LoVo (cell line): ENCODE measurements at regions not wholly inside any gene's neighbourhood (a gene's known extent, or its start where the extent isn't known, plus 50 kb on each side); places are given as distances from the start of the nearest gene placed in this dataset.

ENCODE experiments used
- DNase-seq: peaks from one replicate; pipeline ENCODE4 v3.0.0-alpha.2; 2016; ENCODE audit warnings: low spot score

DNA sequence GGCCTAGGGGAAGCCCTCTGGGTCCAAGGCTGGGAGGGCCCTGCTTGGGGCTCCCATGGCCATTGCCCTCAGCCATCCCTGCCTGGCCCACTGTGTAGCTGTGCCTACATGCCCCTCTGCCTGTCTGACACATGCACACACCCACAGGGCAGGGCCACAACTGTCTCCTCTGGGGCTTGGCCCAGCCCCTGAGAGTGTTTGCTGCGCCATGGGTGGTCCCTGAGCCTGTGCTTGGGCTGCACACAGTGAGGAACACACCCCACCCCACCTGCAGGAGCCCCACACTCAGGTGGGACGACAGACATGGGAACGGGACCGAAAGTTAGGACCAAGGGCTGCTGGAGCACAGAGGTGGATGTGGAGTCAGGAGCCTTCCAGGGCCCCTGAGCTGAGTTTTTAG is 489.5 kb downstream of the TBC1D22A start:
- no peak for DNase-seq

DNA sequence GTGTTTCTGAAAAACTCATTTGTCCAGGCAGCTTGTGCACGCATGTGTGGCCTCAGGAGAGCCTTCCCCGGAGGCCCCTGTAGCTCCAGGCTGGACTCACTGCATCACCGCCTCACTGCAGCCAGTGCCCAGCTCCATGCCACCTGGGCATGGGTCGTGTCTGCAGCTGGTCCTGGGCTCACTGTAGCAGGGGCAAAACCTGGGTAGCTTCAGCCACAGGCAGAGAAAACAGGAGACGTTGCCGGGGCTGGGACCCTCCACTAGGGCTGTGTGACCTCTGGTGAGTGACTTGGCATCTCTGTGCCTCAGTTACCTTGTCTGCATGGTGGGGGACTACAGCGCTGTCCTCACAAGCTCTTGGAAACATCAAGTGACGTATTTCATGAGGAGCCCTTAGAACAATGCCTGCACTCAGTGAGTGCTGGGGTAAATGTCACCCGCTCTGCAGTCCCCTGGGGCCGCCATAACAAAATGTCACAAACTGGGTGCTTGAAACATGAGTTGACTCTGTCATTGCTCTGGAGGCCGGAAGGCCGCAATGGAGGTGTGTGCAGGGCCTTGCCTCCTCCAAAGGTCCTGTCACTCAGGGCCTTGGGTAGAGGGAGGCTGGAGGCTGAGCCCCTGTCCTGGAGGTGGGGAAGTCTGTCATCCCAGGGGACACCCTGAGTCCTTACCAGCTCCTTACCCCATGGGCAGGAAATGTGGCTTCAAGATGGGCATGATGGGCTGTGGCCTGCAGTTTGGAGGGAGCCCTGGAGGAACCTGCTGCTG is 488.7 kb downstream of the TBC1D22A start:
- DNase-seq = no peak

DNA sequence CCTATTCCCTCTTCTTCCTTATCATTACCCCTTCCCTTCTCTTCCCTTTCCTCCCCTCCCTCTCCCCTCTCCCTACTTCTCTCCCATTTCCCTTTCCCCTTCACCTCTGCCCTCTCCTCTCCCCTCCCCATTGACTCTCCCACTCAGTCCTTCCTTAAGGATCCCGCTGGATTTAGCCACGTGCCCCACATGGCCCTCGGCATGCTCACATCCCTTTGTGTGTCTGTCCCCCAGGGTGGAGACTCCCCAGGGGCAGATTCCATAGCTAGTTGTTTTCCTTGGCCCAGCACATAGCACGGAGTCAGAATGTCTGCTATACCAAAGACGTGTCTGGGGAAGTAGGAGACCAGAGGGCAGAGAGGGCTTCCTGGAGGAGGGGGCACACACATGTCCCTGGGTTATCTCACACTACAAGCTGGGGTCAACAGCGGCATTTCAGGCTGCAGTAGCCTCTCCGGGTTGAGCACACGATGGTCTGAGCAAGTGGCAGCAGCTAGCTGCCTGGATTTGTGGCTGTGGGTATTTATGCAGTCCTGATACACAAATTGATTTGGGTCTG is 487.0 kb downstream of the TBC1D22A start:
- DNase-seq = no peak

DNA sequence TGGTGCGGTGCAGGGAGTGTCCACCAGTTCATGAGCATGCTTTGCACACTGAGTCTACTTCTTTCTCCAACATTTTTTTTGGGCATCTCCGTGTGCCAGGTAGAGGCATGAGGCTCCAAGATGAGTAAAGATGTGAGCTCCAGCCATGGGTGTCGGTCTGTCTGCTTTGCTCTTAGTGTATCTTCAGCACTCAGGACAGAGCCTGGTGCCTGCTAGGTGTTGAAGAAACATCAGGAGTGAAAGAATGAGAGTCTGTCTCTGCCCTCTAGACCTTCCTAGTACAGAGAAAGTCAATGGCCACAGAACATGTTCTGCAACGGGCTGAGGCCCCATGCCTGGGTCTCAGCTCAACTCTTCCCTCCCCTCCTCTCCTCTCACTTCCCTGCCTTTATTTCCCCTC is 486.5 kb downstream of the TBC1D22A start:
- no peak for DNase-seq

DNA sequence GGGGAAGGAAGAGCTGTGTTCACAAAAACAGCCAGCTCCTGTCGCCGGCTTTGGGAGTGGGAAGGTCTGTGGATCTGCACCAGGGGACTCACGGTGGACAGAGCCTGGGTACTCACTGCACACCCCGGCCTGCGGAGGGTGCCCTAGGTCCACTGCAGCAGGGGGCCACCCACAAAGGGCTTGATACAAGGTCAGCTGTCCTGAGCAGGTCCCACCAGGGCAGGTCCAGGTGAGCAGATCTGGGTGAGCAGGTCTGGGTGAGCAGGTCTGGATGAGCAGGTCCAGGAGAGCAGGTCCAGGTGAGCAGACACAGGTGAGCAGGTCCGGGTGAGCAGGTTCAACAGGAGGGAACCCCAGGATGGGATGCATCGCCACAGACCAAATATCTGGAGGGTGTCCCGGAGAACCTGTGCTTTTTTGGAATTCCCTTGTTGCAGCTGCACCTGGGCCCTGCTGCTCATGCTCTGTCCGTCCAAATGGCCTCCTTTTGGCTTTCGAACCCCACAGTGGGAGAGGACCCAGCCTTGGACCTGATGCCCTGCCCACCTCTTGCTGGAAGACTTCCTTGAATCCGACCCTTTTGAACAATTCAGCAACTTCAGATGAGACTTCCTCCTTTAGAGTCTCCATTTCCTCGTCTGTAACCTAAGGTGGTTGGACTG is 485.3 kb downstream of the TBC1D22A start:
- no peak for DNase-seq

DNA sequence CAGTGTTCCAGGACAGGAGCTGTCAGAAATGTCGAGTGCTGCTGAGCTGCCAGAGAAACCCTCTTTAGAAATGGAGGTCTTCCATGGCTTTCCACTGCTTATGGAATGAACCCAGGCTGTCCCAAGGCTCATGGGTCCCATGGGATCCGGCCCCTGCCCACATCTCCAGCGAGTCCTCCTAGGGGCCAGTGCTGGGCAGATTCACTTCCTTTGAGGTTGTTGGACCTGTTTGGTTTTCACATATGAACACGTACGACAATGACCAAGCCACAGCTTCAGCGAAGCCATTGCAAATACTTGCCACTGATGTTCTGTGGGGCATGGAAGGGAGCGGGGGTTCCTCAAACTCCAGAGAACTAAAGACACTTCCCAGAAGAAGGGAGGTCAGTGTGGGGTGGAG is 483.3 kb downstream of the TBC1D22A start:
- DNase-seq = no peak

DNA sequence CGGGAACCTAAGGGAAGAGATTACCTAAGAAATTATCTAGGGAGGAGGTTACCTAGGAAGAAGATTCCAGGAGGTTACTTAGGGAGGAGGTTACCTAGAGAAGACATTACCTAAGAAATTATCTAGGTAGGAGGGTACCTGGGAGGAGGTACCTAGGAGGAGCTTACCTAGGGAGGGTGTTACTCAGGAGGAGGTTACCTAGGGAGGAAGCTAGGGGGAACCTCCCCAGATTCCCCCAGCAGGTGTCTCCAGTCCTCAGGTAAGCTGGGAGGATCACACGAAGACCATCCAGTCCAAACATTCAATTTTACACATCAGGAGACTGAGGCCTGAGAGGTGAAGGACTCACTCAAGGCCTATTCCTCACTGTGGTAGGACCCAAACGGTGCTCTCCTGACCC is 482.8 kb downstream of the TBC1D22A start:
- DNase-seq = no peak

DNA sequence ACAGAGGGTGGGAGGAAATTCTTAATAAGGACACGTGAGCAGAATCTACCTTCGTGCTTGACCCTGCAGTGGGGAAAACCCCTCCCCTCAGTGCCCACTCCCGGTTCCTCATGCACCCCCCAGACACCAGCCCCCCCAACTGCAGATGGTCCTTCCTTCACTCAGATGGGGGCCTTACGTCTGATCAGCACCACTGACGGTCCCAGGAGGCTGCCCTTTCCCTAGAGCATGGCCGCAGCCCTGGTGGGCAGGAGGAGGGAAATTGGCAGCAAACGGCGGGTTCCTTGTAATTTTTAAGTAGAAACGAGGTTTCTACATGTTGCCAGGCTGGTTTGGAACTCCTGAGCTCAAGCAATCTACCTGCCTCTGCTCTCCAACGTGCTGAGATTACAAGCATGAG is 477.7 kb downstream of the TBC1D22A start:
- DNase-seq = no peak

DNA sequence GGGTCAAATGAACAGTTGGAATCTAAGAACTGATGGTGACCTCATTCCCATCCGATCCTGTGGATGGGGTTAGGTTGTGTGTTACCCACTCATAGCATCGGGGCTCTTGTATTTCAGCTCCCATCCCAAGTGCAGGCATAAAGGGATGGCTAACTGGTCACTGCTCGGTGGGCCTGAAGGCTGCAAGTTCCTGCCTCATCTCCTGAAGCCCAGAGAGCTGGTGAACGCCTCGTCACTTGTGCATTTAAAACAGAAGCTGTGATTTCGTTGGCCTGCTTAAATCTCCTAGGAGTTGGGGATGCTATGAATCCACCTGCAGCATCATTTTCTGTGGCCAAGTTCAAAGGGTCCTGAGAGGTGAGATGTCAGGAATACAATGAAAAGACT is 477.0 kb downstream of the TBC1D22A start:
- no peak for DNase-seq

DNA sequence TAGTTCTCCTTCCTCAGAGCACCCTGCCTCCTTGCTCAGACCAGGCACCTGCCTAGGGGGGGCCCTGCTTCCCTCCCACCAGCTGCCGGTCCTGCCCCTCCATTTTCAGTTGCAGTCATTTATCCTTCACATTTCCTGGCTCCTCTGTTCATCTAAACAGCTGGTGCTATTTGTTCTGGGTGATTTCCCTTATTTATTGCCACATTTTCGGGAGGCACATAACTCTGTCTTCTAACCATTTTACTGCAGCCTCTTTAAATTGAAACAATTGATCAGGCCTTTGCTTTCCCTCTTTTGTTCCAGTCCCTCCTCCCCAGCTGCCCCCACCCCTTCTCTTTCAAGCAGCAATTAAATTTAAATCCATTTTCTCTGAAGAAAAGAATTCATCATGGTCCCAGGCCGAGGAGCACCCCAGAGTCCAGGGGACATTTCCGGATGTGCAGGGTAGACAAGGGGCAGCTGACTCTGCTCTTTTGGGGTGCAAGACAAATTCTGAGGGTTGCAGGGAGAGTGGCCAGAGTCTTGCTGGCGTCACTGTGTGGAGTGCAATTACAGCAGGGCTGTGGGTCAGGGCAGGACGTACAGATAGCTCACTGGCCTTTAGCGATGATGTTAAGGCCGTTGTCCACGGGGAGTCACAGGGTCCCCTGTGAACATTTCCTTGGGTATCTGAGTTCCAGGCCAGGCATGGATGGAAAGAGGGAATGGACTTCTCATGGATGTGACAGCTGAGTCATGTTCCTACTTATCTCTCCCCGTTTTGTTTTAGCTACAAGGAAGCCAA is 476.4 kb downstream of the TBC1D22A start:
- DNase-seq = no peak

DNA sequence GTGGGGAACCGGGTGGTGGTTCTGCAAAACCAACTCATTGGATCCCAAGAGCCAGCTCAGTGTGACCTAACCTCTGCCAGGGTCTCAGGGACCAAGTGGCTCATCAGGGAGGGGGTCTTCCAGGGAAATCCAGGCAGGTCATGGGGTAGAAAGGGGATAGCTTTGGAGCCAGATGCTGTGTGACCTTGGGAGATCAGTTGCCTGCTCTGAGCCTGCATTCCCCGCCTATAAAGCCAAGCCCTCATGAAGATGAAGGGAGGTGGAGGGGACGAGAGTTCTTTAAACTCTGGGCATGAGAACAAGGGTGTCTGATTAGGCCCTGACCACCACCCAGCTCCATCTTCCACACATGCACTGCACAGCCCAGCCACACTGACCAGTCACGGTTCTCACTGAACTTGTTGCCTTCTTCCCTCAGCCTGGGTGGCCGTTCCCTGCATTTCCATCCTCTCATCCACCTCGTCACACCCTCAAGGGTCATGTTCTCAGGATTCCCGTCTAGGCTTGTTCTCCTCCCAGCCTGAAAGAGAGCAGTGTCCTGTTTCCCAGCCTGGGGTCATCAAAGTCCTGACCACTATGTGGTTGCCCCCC is 475.5 kb downstream of the TBC1D22A start:
- no peak for DNase-seq

DNA sequence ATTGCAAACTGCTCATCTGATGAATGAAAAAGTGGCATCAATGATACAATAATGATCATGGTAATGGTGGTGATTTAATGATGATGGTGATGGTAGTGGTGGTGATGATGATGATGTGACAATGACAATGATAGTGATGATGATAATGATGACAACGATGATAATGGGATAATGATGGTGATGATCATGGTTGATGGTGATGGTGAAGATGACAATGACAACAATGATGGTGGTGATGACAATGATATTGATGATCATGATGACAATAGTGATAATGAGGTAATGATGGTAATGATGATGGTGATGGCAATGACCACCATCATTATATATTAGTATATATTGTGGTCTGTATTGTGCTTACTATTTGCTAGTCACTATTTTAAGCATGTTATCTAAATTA is 474.3 kb downstream of the TBC1D22A start:
- no peak for DNase-seq

DNA sequence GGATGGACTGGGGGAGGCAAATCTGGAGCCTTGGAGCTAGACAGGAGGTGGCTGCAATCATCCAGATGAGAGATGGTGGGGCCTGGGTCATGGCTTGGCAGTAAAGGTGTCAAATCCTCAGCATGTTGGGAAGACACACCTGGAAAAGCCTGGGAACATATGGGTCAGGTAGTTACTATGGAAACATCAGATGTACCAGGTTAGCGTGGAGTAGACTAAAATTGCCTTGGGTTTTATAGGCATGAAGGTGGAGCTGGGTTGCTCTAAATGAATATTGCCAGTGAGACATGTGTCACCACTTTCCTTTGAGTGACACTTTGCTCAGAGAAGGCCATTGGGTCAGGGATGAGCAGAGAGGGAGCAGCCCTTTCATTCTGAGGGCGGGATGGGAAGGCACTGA is 473.7 kb downstream of the TBC1D22A start:
- DNase-seq = no peak

DNA sequence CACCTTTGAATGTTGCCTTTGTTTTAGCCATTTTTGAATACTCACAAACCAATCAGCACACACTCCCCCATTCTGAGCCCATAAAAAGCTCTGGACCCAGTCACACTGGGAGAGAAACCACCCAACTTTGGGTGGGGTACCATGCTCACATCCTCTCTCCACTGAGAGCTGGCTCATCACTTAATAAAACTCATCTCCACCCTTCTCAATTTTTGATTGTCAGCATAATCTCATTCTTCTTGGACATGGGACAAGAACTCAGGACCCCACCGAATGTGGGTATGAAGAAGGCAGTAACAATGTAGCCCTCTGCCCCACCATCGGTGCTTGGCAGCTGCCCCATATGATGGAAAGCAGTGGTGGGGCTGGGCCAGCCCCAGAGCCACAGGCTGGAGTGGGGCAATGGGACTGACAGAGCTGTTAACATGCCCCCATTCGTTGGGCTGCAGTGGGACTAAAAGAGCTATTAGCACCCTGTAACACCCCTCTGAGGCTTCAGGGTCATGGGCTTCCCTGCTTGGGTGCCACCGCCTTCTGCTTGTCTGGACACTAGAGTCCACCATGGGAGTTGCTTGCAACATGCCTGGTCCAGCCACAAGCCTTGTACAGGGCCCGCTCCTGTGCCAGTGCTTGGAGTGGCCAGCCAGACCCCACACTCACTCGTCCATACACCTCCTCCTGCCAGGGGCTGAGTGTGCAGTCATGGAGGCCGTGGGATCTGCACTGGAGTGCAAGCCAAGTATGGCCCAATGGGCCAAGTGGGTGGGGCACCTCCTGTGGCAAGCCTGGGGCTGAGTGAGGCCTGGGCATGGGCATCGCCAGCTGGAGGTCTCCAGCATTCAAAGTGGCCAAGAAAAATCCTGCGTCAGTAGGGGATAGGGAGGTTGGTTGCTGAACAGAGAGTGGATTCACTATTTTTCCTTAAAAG is 471.1 kb downstream of the TBC1D22A start:
- DNase-seq = no peak

DNA sequence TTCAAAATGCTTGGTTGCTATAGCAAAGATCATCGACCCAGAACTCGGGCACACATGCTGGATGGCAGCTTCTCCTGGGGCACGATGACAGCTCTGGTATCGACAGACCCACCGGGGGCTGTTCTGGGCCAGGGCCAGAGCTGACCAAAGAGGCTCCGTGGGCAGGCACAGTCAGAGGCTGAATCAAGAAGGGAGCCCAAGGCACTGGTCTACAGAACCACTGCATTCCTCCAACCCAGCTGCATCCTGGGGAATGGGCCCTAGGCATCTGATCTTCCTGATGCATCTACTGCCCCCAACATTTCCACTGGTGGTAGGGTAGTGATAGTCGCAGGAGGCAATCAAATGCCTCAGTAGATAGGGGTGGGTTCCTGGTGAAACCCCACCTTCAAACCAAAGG is 470.3 kb downstream of the TBC1D22A start:
- no peak for DNase-seq

DNA sequence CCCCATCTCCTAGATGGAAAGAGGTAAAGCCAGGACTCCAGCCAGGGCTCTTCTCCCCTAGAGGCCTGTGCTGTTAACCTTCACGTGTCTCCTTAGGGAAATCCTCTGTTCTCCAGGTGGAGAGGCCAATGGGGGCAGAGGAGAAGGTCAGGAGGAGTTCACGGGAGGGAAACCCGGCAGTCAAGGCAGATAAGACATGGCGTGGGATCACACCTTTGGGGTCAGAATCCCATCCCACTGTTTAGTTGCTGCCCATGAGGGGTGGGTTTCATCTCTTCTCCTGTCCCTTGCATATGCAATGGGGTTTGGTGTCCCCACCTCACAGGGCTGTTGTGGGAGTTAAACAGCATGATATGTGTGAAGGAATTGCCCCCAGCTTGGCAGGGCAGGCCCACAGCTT is 469.7 kb downstream of the TBC1D22A start:
- DNase-seq = no peak

DNA sequence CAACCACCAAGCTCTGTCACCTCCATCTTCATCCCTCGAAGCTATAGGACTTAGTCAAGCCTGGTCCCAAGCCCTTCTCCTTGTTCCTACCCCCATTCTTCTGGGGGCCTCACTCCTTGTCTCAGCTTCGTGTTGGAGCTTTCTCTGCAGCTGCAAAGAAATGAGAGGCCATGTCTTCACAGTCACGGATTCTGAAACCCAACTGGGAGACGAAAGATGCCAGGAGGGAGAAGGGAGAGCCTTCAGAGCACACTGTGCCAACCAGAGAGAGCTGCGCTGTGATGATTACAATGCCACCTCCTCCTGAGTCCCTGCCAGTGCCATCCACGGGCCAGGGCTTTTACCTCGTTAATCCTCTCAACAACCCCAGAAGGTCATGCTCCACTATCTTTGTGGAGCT is 469.3 kb downstream of the TBC1D22A start:
- no peak for DNase-seq

DNA sequence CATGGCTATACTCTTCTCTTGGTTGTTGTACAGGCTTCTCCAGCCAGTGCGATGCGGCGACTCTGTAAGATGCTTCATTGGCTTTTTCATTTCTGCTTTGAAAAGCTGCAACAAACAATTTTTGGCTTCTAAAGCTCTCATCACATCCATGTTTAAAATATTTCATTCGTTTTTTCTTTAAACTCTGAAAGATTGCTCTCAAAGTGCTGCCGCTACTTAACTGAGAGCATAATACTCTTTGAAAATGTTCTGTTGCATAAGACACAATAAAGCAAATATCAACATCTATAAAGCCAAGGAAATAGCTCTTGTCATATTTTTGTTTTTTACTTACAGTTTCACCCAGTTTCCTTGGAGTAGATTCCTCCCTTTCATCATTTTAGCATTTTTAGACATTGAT is 468.3 kb downstream of the TBC1D22A start:
- no peak for DNase-seq

DNA sequence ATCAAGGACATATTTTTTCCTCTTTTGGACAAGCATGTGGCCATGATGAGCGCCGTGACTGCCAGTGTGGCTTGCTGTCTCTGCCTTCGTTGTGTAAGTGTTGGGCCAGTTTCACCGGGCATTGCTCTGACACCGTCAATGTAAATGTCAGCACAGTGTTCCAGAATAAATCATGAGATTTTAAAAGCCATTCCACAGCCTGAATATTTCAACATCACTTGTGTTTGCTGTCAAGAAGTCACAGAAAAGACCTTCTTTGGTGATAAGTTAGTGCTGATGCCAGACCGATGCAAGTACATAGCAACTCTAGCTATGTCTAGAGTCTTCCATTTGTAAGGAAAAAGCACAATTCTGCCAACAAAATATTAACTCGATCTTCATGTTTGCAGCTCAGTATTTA is 467.8 kb downstream of the TBC1D22A start:
- DNase-seq = no peak

DNA sequence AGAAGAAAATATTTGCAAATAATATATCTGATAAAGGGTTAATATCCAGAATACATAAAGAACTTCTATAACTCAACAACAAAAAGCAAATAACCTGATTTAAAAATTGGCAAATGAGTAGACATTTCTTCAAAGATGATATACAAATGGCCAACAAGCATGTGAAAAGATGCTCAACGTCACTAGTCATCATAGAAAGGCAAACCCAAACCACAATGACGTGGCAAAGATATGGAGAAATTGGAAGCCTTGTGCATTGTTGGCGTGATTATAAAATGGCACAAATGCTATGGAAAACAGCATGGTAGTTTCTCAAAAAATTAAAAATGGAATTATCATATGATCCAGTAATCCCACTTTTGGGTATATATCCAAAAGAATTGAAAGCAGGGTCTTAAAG is 466.3 kb downstream of the TBC1D22A start:
- DNase-seq = no peak

DNA sequence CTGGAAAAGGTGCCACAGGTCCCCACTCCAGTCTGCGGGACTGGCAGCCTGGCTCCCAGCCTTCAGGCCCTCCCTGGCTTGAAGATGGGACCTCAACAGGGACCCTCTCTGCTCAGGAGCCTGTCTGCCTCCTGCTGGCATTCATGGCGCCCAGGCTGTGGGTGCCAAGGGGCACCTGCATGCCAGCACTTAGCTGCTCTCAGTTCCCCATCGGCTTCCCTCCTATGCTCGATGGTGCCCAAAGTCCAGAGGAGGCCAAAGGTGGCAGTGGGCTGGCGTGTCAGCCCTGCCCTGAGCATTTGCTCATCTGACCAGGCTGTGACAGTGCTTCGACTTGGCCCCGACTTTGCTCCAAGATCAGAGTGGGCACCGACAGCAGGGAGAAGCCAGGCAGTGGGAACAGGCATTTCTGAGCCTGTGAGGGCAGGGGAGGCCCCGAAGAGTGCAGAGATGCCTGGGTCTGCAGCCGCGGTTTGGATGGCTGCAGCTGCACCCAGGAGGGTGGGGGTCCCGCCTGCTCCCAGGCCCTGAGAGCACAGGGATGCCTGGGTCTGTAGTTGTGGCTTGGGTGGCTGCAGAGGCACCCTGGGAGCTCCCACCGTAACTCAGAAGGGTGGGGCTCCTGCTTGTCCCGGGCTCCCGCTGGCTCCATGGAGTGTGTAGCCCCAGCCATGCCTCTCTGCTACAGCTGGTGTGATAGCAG is 463.6 kb downstream of the TBC1D22A start:
- DNase-seq = no peak
